ENCODE measurements at regions not wholly inside any gene's neighbourhood (a gene's known extent, or its start where the extent isn't known, plus 50 kb on each side); places are given as distances from the start of the nearest gene placed in this dataset.

GRCh38 chr2:237227190-237227589 lies 141.5 kb downstream of the COPS8 start:
- Mint-ChIP-seq H3K4me3 (peak overlapping the region; percentile 61), H3K36me3 (ENCODE audit: low read depth) (peaks cover 21% of the 10 kb centered on the region), H3K27me3 (ENCODE audit: insufficient read depth) (no peaks in the 10 kb centered on the region), H3K27ac (peak overlapping the region; percentile 79), H3K4me1 (ENCODE audit: low read depth) (peaks cover 66% of the 10 kb centered on the region), H3K9me3 (no peaks in the 10 kb centered on the region)
- no peak for TF ChIP-seq CTCF (IDR thresholded peaks at IDR 0.05)
- DNase-seq, result no peak

- H3K4me1 Mint-ChIP-seq (ENCODE audit: low read depth), result peaks cover 65% of the 10 kb centered on the region
- no peaks in the 10 kb centered on the region for H3K9me3 Mint-ChIP-seq
- peaks cover 26% of the 10 kb centered on the region for H3K36me3 Mint-ChIP-seq (ENCODE audit: low read depth)
- peak; percentile 93 for DNase-seq
- H3K4me3 Mint-ChIP-seq, result peak overlapping the region; percentile 61
- no peak for TF ChIP-seq CTCF (IDR thresholded peaks at IDR 0.05)
- peak overlapping the region; percentile 79 for H3K27ac Mint-ChIP-seq
- no peaks in the 10 kb centered on the region for H3K27me3 Mint-ChIP-seq (ENCODE audit: insufficient read depth)
These were observed 142.0 kb downstream of the COPS8 start for GRCh38 chr2:237227592-237228280.

DNA sequence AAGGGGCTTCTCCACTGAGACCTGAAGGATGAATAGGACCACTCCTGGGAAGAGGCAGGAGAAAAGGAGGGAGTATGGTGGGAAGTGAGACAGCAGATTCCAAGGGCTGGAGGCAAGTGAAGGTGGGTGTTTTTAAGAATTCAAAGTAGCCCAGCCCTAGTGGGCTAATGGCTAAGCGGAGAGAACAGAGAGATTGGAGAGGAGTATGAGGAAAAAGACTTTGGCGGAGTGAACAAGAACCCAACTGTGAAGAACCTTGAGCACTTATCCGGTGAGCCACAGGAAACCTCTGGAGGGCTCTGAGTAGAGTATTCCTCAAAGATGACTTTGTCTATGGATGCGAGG lies 142.6 kb downstream of the COPS8 start:
- Mint-ChIP-seq H3K36me3 (ENCODE audit: low read depth) (peaks cover 29% of the 10 kb centered on the region), H3K27ac (peak overlapping the region; percentile 79), H3K4me3 (peak overlapping the region; percentile 61), H3K27me3 (ENCODE audit: insufficient read depth) (no peaks in the 10 kb centered on the region), H3K4me1 (ENCODE audit: low read depth) (peaks cover 60% of the 10 kb centered on the region), H3K9me3 (no peaks in the 10 kb centered on the region)
- DNase-seq, result no peak
- no peak for TF ChIP-seq CTCF (IDR thresholded peaks at IDR 0.05)

DNA sequence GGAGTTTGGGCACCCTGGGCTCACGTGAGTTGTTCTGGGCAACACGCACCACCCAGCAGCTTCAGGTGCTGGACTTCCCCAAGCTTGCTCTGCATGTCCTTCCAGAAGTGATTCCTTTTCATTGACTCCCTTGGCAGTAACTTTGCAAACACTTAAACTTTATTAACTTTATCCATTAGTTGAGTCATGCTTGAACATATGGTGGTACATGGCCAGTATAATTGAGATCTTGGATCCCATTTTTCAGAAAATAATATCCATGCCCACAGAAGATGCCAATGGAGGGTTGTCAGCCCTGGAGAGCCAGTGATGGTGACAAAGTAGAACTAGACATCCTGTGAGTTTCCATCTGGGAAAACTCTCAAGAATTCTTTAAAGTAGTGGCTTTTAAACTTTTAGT lies 144.2 kb downstream of the COPS8 start:
- no peak for TF ChIP-seq CTCF (IDR thresholded peaks at IDR 0.05)
- DNase-seq, result no peak
- Mint-ChIP-seq H3K27me3 (ENCODE audit: insufficient read depth) (peaks cover 4% of the 10 kb centered on the region), H3K4me1 (ENCODE audit: low read depth) (peaks cover 55% of the 10 kb centered on the region), H3K36me3 (ENCODE audit: low read depth) (peaks cover 29% of the 10 kb centered on the region), H3K27ac (no peak overlapping the region), H3K4me3 (no peak overlapping the region), H3K9me3 (no peaks in the 10 kb centered on the region)

DNA sequence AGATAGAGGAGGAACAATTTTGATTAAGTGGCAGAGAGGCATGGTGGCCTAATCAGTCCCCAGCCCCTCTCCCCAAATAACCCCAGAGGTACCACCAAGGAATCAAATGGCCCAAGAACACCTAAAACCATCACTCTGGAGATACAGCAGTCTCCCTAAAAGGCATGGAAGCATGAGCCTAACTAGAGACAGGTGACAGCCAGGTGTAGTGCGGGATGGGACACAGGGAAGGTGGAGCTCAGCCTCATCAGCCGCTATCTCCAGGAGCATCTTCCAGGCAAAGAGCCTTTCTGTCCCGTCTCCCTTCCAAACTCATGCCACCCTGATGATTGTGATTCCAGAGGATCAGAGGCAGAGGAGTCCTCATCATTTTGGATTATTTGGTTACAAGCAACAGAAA lies 144.7 kb downstream of the COPS8 start:
- Mint-ChIP-seq H3K27me3 (ENCODE audit: insufficient read depth) (peaks cover 4% of the 10 kb centered on the region), H3K4me1 (ENCODE audit: low read depth) (peaks cover 60% of the 10 kb centered on the region), H3K9me3 (no peaks in the 10 kb centered on the region), H3K36me3 (ENCODE audit: low read depth) (peaks cover 29% of the 10 kb centered on the region), H3K27ac (no peak overlapping the region), H3K4me3 (no peak overlapping the region)
- no peak for DNase-seq
- TF ChIP-seq CTCF (IDR thresholded peaks at IDR 0.05), result no peak

Data from HFFc6 (cell line).